H54 (cell line): ENCODE measurements at regions not wholly inside any gene's neighbourhood (a gene's known extent, or its start where the extent isn't known, plus 50 kb on each side); places are given as distances from the start of the nearest gene placed in this dataset.

ENCODE experiments used
- DNase-seq: peaks from one replicate; pipeline ENCODE4 v3.0.0; 2011; ENCODE audit warnings: low spot score, mixed read lengths; ENCODE audit not compliant: insufficient read length
- FAIRE-seq: peaks from 3 replicates; lab custom pipeline; 2011; peaks lifted over from hg19 to GRCh38; lab: Jason Lieb, UNC
- POLR2A ChIP-seq: IDR thresholded peaks from 2 replicates; pipeline ENCODE4 v1.6.1; 2011; ENCODE audit warnings: low read depth, mild to moderate bottlenecking, low read length

DNA sequence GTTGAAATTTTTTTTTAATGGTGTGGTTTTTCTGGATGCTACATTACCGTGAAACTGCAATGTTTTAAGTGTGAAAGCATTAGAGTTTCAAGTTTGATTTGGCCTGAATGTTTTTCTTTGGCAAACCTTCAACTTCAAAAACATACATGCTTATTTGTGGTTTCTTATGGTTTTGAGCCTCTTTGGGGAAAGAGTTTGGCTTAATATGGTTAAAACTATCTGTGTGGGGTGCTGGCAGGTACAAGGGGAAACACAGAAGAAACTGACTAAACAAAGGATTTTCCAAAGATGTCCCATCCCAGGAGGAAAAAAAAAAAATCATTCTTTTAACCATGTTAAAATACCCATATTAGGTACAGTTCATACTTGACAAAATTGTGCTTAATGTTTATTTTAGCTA, 121.1 kb downstream of the HGF start:
- no peak for TF ChIP-seq POLR2A
- DNase-seq (no peak), FAIRE-seq (no peak)

DNA sequence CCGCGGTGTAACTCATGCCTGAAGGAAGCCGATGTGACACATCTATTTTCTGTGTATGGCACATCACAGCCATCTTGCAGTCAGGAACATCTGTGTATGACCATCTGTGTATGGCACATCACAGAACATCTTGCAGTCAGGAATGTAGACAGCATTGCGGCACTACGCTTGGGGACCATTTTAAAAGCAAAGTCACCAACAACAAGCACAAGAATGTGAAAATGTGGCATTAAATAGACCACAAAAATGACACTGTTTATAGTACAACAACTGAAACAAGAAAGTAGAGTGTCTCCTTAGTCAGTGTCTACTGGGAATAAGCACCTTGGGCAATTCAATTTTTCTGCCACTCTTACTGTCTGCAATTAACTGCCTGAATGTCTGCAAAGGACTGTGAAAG, 124.4 kb downstream of the HGF start:
- no peak for DNase-seq
- TF ChIP-seq POLR2A: no peak
- no peak for FAIRE-seq

GRCh38 chr7:81641873-81642272, 128.0 kb downstream of the HGF start:
- DNase-seq (no peak), FAIRE-seq (no peak)
- TF ChIP-seq POLR2A: no peak

DNA sequence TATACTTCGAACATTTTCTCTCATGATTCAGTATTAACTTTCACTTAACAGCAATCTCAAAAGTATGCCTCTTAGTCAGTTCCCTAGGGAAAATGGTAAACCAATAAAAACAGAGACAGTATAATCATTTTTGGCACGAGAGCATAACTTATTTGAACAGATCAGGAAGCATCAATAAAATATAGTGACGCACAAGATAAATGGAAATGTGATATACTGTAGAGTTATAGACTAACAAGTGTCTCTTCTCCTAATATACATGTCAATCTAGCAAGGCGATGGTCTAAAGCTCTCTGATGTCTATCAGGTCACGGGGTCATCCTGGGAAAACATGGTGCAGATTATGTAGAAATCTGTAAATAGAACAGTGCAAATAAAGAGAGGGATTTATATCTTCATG, 131.6 kb downstream of the HGF start:
- no peak for TF ChIP-seq POLR2A
- no peak for DNase-seq
- FAIRE-seq: no peak

DNA sequence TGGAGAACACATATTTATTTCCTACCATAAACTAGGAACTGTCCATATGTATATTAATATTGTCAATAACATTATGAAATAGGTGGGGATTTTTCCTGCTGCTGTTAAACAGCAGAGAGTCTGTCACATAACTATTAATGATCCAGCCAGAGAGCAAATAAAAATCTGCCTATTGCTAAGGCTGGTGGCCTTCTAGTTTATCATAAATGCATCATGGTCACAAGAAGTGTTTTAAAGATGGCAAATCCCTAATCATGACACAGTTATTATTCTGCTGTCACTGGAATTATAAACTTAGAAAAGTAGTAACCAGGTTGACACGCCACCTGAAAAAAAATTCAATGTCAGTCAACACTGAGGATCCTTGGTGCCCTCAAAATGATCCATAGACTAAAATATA, 132.3 kb downstream of the HGF start:
- DNase-seq: no peak
- no peak for TF ChIP-seq POLR2A
- no peak for FAIRE-seq

- DNase-seq: no peak
- TF ChIP-seq POLR2A: no peak
Measured at GRCh38 chr7:81632418-81632817, 137.4 kb downstream of the HGF start.

GRCh38 chr7:81630600-81630999, 139.2 kb downstream of the HGF start:
- FAIRE-seq (no peak), DNase-seq (no peak)

More at GRCh38 chr7:81632418-81632817, 137.4 kb downstream of the HGF start:
- no peak for FAIRE-seq

GRCh38 chr7:81629702-81630101, 140.1 kb downstream of the HGF start:
- no peak for TF ChIP-seq POLR2A
- no peak for FAIRE-seq
- DNase-seq: no peak

More at GRCh38 chr7:81630600-81630999, 139.2 kb downstream of the HGF start:
- TF ChIP-seq POLR2A: no peak

DNA sequence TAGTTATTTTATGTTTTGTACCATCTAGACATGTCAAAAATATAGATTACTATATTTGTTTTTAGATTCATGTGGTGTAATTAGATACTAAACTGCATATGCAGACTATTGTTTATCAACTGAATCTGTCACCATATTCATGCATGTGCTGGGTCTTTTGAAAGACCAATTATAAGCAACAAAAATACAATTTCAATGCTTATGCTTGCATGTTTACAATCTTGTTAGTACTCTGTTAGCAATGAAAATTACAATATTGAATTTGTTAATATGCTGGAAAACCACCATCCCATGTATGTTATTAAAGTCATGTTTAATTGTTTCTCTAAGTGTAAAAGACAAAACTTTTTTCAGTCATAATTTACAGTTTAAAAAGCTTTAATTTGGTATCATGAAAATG, 140.9 kb downstream of the HGF start:
- FAIRE-seq (no peak), DNase-seq (no peak)
- TF ChIP-seq POLR2A: no peak

- TF ChIP-seq POLR2A: no peak
- peak; percentile 82 for FAIRE-seq
- no peak for DNase-seq
Measured at GRCh38 chr7:81627536-81628287, 142.1 kb downstream of the HGF start.

DNA sequence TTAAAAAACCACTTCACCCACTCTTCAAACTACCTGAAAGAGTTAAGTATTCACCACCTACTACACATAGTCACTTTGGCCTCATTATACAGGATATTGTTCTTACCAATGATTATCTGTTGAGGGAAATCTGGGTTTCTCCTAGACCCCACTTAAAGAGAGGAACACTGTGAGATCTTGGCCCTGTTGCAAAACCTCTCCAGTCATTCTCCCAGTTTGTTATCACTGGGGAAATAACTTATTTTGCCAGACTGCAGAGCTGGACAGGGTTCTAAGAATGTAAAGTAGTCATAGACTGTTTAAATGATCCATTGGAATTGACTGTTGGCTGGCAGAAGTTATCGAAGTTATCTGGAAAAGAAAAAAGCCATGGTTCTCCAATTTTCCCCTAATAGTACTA, 143.8 kb downstream of the HGF start:
- FAIRE-seq (no peak), DNase-seq (no peak)

DNA sequence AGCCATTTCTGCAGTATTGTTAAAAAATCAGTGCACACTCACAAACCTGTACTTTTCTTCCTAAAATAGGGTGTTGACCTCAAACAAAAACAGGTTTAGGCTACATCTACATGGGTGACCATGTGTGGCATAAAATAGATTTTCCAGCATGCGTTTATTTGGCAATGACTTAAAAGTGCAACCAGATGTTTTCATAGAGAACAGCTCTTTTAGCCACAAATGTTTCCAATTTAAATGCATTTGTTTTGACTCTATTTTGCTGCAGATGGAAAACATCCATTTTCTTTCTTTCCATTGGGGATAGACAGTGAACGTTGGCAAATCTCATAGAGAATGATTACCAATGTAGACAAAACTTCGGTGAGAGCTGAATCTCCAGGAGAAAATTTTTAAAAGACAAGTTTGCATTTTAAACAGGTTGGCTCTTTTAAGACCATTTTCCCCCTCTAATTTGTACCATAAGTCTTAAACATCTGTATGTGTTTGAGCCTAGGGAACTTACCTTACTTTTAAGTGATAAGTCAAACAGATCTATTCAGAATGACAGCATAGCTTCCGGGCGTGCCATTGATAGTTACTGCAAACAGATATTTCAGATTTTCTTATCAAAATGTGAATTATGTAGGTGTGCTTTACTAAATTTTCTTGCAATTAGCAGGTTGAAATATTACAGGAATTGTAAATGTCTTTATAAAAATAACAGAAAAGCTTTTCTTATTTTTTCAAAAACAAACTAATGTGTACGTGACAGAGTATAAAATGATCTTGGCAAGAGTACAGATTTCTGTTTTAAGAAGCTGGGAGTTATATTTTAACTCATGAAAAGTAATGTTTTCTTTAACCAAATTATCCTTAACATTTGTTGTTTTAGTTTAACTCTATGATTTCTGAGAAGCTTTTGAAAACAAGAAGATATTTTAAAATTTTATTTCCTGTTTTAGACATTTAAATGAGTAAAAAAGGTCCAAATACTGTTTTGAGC, 144.9 kb downstream of the HGF start:
- TF ChIP-seq POLR2A: no peak
- FAIRE-seq (no peak), DNase-seq (no peak)

More for the DNA sequence above, 143.8 kb downstream of the HGF start:
- no peak for TF ChIP-seq POLR2A

DNA sequence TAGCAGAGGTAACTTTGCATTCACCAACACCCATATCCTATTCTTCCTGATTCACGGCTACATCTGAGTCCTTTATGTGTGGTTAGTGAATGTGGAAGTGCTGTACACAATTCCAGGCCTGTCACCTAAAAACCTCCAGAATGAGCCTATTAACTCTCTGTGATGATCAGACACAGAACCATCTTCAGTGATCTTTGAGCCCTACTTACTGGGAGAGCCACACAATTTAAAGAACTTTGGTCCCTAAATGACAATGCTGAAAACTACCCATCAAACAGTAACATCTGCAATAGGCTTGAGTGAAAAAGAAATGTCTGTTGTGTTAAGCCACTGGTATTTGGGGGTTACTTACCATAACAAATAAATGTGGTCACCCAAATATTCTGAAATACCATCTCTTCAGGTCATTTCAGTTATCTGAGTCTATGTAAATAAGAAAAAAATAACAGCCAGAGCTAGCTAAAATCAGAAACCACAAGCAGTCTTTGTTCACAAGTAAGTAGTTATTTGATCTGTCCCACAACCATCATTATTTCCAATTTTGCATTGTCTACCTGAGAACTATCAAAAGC, 145.7 kb downstream of the HGF start:
- DNase-seq: no peak
- no peak for FAIRE-seq
- no peak for TF ChIP-seq POLR2A
